Left colon (tissue), 2 donors: ENCODE measurements at regions not wholly inside any gene's neighbourhood (a gene's known extent, or its start where the extent isn't known, plus 50 kb on each side); places are given as distances from the start of the nearest gene placed in this dataset.
"Not testable (repeated sequence)": the region's sequence is repeated elsewhere in the genome, so short reads cannot be mapped to it uniquely, and the experiment has no call there.

Experiments used
- ATAC-seq: fragments of 200-7000 bp; cut with Tn5 transposase; one replicate; pipeline ENCODE4 v1.9.1; 2020; ENCODE audit warnings: mild to moderate bottlenecking, moderate library complexity
- DNase-seq, 2 donors: peaks; one replicate each; pipeline ENCODE4 v3.0.0-alpha.2; 2020
- intact Hi-C, 2 donors: fragments of 100-400 bp; cut with DNase I in 1 of 2; cut with micrococcal nuclease in 1 of 2; formaldehyde crosslinking; loops; one replicate each; pipeline versions ENCODE4 v1.11.2 to v1.14.0; 2022; cut with DNase I, micrococcal nuclease
- donor health status: DM: no; HTN: no; CAD: no.
- donor health status: DM: yes; HTN: yes; CAD: no.

DNA sequence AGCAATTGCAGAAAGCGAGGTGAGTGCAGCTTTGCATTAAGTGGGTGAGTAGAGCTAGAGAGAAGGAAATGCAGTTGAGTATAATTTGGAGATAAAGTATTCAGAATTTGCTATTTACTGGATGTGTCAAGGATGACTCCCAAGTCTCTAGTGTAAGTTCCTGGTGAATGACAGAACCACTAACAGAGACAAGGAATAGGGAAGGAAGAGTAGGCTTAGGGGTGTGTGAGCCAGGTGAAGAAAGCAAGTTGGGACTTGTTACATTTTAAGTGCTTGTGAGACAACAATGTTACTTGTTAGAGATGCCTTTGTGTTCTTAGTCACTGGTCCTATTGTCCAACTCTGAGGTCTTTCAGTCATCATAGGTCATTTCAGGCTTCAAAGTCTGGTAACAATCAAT lies 70.8 kb downstream of the TBC1D26 start:
- DNase-seq, intact Hi-C loops, ATAC-seq: not testable (repeated sequence)

DNA sequence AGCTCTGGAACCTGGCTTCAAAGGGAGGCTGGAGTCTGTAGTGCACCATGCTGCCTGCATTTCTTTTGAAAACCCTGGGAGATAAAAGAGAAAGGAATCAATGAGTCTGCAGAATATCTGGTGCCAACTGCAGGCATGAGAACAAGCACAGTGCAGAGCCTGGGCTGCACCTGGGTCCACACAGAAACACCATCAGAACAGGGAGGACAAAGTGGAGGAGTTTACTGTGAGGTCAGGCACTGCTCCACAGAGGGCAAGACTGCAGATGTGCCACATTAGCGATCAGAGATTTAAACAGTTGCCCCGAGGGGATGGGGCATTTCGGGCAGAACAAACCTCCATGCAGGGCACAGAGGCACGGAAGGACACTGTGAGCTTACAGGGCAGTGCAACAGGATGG lies 74.7 kb downstream of the TBC1D26 start:
- DNase-seq, intact Hi-C loops, ATAC-seq: not testable (repeated sequence)

DNA sequence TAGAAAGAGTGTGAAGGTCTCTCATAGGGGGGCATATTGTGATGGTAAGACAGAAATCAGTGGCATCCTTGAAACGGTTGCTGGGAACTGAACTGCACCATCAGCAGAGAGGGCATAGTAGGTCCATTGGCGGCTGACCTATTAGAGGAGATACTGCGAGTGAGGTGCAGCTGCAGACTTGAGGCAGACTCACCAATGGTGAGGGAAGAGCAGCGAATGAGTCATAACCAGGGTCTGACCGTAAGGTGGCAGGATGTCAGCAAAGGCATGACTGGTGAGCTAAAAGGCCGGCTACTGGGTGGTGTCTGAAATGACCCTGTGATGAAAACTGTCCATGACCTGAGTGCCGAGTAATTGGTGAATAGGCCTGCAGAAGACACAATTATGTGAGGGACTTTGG lies 81.3 kb downstream of the TBC1D26 start:
- ATAC-seq, intact Hi-C loops, DNase-seq: not testable (repeated sequence)

DNA sequence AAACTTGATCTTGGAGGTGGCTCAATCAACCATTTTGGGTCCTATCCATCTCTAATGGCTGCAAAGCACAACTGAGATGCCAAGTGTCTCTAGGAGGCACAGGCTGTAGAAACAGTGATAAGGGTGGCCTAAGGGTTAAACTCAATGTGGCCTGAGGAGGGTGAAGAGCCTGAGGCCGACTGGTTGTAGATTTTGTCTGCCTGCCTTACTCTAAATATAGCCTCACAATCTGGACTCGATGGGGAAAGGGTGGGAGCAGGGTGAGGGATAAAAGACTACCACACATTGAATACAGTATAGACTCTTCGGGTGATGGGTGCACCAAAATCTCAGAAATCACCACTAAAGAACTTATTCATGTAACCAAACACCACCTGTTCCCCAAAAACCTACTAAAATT lies 81.9 kb downstream of the TBC1D26 start:
- intact Hi-C loops, DNase-seq, ATAC-seq: not testable (repeated sequence)

DNA sequence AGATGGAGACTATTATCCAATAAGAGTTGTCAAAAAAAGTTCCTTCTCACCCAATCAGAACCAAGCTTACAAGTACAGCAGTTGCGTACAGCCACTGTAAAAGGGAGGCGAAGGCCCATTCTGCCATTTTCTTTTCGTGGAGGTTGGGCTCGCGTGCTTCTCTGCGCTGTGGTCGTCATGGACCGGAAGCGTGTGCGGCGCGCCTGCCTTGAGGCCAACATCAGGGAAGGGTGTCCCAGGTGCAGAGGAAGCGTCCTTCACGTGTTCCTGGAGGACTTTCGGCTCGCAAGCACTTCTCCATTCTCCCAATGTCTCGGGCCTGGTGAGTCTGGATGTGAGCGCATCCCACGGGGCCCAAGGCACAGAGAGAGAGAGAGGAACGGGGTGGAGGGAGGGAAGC lies 85.8 kb downstream of the TBC1D26 start:
- intact Hi-C loops, DNase-seq, ATAC-seq: not testable (repeated sequence)

DNA sequence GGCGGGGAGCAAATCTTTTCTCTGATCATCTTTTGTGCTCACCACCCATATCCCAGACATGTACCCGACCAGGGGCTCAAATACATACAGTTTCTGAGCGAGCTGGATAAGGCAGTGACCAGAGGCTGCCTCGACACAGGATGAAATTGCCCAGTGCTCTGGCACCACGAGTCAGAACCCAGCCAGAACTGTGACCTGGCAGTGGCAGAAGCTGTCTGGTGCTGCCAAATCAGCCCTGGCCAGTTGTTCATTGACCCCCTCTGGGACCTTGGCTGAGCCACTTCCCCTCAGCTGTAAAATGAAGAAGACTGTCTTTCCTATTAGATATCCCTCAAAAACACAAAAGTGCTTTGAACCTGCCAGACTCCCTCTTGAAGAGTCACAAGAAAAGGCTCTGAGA lies 90.2 kb downstream of the TBC1D26 start:
- intact Hi-C loops, DNase-seq, ATAC-seq: not testable (repeated sequence)

DNA sequence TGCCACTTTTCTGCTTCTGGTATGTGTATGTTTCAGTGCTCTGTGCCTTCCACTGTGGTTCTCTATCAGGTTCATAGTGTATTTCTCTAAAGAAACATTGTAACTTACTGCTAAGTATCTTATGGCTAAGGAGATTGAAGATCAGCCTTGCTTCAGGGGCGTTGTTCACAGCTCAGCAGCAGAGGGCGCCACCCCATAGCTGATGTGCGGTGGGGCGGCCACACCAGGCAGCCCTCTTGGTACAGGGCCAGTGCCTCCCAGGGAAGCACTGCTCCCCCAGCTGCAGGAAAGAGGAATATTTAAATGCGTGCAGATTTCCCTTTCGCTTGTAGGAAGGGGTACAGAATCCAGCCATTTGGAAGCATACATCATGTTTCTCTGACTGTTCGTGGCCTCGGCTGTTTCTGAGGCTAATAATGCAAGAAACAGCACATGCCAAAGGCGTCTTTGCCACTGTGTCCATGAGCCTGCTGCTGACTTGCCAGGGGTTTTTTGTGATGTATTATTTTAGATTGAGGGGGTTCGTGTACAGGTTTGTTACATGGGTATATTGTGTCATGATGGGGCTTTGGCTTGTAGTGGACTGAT lies 96.7 kb downstream of the TBC1D26 start:
- ATAC-seq (peak; percentile 99), DNase-seq (peak; percentile 71 to 85)
- intact Hi-C loops: not testable (repeated sequence)

DNA sequence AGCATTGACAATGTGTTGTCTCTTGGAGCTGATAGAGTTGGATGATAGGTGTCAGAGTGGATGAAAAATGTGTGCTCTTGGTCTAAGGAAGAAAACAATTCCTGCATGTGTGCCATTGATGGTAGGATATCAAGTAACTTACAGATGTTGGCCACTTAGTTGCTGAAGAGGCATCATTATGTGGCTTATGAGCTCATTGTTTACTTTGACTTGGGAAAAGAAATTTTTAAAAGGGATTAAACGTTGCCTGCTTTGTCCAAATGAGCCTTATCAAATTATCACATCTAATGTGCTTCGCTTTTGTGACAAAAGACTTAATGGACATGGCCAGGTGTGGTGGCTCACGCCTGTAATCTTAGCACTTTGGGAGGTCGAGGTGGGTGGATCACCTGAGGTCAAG lies 98.1 kb downstream of the TBC1D26 start:
- not testable (repeated sequence) for ATAC-seq, DNase-seq
- intact Hi-C loops: loop anchor here in 1 of 2 donors (10.0 kb wide), 1 partner anchor 165 kb away; the partner anchor contains the start of genes TTC19 and ZSWIM7

DNA sequence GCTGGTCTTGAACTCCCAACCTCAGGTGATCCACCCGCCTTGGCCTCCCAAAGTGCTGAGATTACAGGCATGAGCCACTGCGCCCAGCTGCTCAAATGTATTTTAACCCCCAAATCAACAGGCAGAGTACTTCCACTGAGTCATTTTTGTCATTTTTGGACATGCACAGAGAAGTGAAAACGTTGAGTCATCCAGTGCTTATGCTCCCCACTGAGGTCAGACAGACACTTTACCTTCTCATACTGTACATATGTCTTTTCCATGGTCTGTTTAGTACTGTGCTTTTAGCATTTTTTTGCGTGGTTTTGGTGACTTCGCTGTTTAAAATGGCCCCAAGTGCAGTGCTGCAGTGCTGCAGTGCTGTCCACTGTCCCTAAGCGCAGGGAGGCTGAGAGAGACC lies 99.1 kb downstream of the TBC1D26 start:
- ATAC-seq, DNase-seq: not testable (repeated sequence)
- intact Hi-C loops: loop anchor here in 1 of 2 donors (10.0 kb wide), 1 partner anchor 164 kb away; the partner anchor contains the start of genes TTC19 and ZSWIM7

DNA sequence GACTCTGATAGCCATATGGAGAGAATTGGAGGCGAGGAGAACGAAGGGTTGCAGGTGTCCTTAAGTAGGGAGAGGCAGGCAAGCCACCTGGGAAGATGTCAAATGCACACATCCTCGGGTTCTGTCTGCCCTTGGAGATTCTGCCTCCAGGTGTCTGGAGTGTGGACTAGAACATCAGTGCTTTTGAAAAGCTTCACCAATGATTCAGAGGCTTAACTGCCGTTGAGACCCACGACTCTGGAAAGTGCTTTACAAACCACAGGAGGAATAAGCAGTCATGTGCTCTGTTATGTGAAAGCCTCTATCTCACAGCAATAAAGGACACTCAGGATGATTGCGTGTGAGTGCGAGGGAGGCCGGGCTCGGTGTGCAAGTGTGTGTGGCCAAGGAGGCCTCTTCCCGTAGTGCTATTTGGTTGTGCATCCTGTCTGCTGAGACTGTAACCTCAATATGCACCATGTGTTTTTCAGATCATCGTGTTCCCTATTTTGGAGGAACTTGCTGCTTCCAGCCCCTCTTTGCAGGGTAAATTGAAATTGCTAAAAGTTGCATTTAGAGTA lies 100.9 kb downstream of the TBC1D26 start:
- ATAC-seq: not testable (repeated sequence)
- DNase-seq: peak in 1 of 2 donors; percentile 6
- intact Hi-C loops: loop anchor here in 1 of 2 donors (10.0 kb wide), 1 partner anchor 162 kb away; the partner anchor contains the start of genes TTC19 and ZSWIM7

DNA sequence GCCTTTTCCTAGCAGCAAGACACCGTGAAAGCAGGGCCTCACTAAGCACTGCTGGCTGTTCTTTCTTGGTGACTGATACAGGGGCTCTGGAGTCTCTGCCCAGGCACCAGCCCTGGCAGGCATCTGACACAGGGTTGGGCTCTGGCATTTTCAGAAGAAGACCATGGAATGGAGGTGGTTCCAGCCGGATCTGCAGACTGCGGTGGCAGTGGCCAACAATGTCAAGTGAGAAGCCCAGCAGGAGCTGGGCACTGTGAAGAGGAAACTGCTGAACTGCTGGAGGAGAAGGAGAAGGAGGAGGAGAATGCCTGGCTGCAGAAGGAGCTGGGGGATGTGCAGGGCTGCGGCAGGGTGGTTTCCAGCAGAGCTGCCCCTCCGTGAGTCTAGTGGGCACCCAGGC lies 101.8 kb downstream of the TBC1D26 start:
- not testable (repeated sequence) for DNase-seq, ATAC-seq
- intact Hi-C loops: loop anchor here in 1 of 2 donors (10.0 kb wide), 1 partner anchor 161 kb away; the partner anchor contains the start of genes TTC19 and ZSWIM7

DNA sequence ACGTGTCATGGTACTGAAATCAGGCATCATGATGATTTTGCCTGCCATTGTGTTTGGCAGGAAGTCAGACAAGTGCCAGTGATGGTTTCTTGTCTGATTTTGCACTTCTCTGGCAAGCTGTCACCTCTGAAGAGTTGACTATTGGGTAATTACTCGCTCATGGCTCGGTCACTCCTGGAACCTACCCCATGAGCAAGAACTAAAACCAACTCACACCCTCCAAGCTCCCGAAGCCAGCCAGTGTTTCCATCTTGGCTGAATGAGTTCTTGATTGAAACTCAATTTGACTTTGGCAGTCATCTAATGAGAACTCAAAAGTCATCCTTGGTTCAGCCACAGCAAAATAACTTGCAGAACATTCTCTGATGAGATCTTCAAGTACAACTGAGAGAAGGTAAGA lies 103.4 kb downstream of the TBC1D26 start:
- not testable (repeated sequence) for DNase-seq, ATAC-seq
- intact Hi-C loops: loop anchor here in 1 of 2 donors (10.0 kb wide), 1 partner anchor 159 kb away; the partner anchor contains the start of genes TTC19 and ZSWIM7

DNA sequence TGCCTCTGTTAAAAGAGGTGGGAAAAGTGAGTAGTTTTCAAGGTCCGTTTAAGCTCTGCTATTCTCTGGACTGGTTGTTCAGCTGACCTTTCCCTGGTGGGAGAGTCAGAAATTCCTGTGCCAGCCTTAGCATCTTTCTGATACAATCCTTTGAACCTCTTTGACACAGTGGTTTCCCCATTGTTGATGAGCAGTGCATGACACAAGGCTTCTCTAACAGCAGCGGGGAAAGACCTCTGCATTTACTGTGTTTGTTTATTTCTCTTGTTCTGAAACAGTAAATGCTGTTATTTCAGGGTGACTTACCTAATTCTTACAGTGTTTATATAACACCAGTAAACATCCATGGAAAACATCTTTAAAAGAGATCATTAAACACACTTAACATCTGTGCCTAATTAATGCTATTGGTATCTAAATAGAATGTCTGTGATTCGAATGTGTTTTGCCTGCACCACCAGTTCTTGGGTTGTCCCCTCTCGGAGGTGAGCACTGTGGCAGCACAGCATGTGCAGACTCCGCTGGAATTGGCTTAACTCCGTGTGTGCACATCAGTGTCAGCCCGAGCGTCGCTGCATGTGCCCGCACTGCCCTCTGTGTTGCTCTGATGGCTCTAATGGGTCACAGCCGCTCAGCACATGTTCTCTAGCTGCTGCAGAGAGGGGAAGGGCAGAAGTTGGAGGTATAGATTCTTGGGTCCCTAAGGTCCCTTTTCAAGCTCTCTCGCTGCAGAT lies 104.3 kb downstream of the TBC1D26 start:
- intact Hi-C loops: loop anchor here in 1 of 2 donors (10.0 kb wide), 1 partner anchor 158 kb away; the partner anchor contains the start of genes TTC19 and ZSWIM7
- not testable (repeated sequence) for DNase-seq, ATAC-seq

DNA sequence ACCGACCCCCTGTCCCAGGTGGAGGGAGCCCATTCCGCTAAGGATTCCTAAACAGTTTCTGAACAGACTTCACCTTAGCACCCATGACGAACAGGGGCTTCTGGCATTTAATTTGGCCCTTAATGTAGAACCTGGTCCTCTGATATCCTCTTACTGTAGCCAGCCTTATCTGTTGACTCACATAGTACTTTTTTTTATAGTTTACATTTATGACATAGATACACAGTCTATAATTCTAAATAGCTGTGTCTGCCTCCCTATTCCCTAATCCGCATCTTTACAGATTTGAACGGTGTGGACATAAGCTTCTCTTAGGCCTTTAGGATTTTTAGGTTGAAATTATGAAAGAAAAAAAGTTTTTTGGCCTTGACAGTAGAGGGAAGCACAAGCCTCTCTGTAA lies 104.9 kb downstream of the TBC1D26 start:
- intact Hi-C loops: loop anchor here in 1 of 2 donors (10.0 kb wide), 1 partner anchor 158 kb away; the partner anchor contains the start of genes TTC19 and ZSWIM7
- peak; percentile 81 for ATAC-seq
- DNase-seq: not testable (repeated sequence)

DNA sequence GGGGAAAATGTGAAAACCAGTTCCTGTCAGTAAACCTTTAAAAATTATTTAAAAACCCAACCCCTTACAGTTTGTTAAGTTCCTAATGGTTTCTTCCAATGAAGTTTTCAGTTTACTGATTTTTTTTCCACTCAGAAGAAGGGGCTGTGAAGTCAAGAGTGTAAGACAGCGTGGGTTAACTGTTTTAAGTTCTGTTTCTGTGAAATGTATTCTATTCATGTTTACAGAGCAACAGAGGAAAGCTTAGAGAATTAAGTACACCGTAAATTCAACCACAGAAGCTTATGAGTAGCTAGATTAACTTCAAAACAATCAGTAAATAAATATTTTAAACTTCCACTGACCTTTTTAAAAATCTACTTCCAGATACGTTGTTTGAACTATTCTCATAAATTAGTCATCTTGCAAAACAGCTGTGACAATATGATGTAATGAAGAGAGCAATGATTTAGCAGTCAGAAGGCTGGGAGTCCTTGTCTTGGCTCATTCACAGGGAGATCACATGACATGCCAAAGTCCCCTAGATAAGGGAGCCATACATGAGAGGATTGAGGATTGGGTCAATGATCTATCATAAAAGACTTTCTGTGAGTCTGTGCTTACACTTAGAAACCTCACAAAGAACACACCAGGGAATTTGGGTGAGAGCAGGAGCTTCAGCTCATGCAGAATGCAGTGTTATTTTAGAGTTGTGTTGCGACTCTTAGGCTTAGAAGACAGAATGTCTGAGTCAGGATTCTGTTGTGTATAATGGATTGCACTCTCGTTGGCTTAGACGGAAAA lies 97.3 kb upstream of the ADORA2B start:
- DNase-seq, intact Hi-C loops: not testable (repeated sequence)
- peak; percentile 99 for ATAC-seq

DNA sequence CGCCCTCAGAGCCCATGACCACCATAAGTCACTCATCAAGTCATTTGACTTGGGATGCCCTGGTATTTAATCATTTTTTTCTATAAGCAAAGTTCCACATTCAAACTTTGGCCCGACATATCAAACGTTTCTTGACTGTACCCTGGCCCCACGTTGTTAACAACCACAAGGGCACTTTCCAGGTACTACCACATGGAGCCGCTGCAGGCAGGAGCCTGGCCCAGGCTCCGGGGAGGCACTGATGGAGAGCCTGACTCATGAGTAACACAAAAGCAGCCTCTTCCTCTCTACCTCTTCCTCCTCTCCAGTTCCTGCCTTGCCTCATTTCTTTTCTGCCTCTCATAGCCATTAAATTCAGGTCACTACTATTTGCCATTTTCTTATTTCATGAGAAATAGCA lies 95.9 kb upstream of the ADORA2B start:
- intact Hi-C loops: not testable (repeated sequence)
- peak; percentile 39 to 45 for DNase-seq

DNA sequence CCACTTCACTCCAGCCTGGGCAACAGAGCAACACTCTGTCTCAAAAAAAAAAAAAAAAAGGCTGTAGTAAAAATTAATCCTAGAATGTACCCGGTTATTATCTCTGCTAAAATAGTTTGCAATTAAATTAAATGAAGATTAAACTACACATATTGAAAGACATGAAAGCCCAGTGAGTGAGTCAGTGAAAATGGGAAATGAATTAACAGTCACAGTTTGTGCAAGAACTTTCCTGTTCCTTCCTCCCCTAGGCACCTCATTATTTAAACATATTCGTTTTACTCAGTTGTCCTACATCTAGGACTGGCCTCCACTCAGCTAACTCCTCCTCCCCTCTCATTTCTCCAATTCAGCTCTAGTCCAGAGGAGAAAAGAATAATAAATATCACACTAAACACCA lies 94.9 kb upstream of the ADORA2B start:
- intact Hi-C loops, ATAC-seq, DNase-seq: not testable (repeated sequence)

More for the DNA sequence above, 95.9 kb upstream of the ADORA2B start:
- peak; percentile 52 for ATAC-seq

DNA sequence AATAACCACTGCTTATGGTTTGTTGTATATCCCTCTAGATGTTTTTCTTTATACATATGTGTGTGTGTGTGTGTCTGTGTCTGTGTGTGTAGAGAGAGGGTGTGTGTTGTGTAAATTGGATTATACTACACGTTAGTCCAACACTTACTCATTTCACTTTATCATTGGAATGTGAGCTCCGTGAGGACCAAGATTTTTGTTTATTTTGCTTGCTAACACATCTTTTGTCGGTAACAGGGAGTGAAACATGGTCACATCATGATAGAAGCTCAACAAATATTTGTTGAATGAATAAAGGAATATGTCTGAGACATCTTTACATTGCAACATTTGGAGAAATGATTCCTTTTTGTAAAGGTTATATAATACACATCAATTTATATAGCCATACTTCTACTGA lies 94.2 kb upstream of the ADORA2B start:
- ATAC-seq, intact Hi-C loops, DNase-seq: not testable (repeated sequence)
